Sigmoid colon (tissue), 6 donors: ENCODE measurements at regions not wholly inside any gene's neighbourhood (a gene's known extent, or its start where the extent isn't known, plus 50 kb on each side); places are given as distances from the start of the nearest gene placed in this dataset.

Experiments used
- DNase-seq: peaks from one replicate; pipeline ENCODE4 v3.0.0-alpha.2; 2019
- H3K27ac ChIP-seq, 4 donors: fragments of 200-600 bp; sonication (generic); one replicate each; pipeline ENCODE4 v1.5.1; 2016 to 2019; ENCODE audit warnings: mild to moderate bottlenecking in 1 of 4
- H3K27me3 ChIP-seq, 3 donors: fragments of 200-600 bp; sonication (generic); one replicate each; pipeline ENCODE4 v1.5.1; 2019; ENCODE audit warnings: mild to moderate bottlenecking in 1 of 3
- H3K36me3 ChIP-seq, 4 donors: fragments of 200-600 bp; sonication (generic); one replicate each; pipeline ENCODE4 v1.5.1; 2016 to 2019
- H3K4me1 ChIP-seq, 4 donors: fragments of 200-600 bp; sonication (generic); one replicate each; pipeline ENCODE4 v1.5.1; 2017 to 2019
- H3K4me3 ChIP-seq, 4 donors: fragments of 200-600 bp; sonication (generic); one replicate each; pipeline ENCODE4 v1.5.1; 2017 to 2019; ENCODE audit warnings: mild to moderate bottlenecking in 2 of 4, moderate library complexity in 1 of 4
- H3K9me3 ChIP-seq, 4 donors: fragments of 200-600 bp in 3 of 4; sonication (generic) in 3 of 4; one replicate each; pipeline versions ENCODE4 v1.5.1 to v1.6.1; 2013 to 2019
- CTCF ChIP-seq, 4 experiments: fragments of 450-650 bp in 3 of 4; fragments of 200-600 bp in 1 of 4; IDR thresholded peaks; one replicate each; pipeline ENCODE4 v1.5.1; 2016 to 2019; ENCODE audit warnings: antibody characterized with exemption in 4 of 4, mild to moderate bottlenecking in 3 of 4, moderate library complexity in 2 of 4
- EP300 ChIP-seq, 4 donors: sonication (generic); formaldehyde crosslinking; IDR thresholded peaks; one replicate each; pipeline ENCODE4 v1.6.1; 2017; ENCODE audit warnings: antibody characterized with exemption in 4 of 4
- POLR2A ChIP-seq, 2 donors: fragments of 450-650 bp; IDR thresholded peaks; one replicate each; pipeline ENCODE4 v1.6.1; 2016; ENCODE audit warnings: antibody characterized with exemption in 2 of 2, mild to moderate bottlenecking in 2 of 2, moderate library complexity in 2 of 2
- POLR2AphosphoS5 ChIP-seq, 4 donors: sonication (generic); formaldehyde crosslinking; IDR thresholded peaks; one replicate each; pipeline ENCODE4 v1.6.1; 2017; ENCODE audit warnings: antibody characterized with exemption in 4 of 4
- WGBS, 2 donors: extraction: QIAGEN DNeasy Blood & Tissue Kit; methylation state at CpG; one replicate each; pipeline ENCODE4 v1.1.7; 2013; 5-methylcytosine and 5-hydroxymethylcytosine counted together
- intact Hi-C: fragments of 100-400 bp; cut with DNase I; formaldehyde crosslinking; loops from one replicate; pipeline ENCODE4 v1.15.1; 2023
- donor health status: healthy with polysubstance abuse.
- donor health status: healthy.

- Histone ChIP-seq H3K27ac (peak overlapping the region in 1 of 4 donors; percentile 20), H3K9me3 (no peaks in the 10 kb centered on the region), H3K4me3 (no peak overlapping the region), H3K4me1 (peaks cover 0 to 7% (median 0%) of the 10 kb centered on the region in 4 donors), H3K27me3 (no peaks in the 10 kb centered on the region), H3K36me3 (no peaks in the 10 kb centered on the region)
- intact Hi-C loops, result no loop called here
- no peak for TF ChIP-seq POLR2A (IDR thresholded peaks at IDR 0.05)
- TF ChIP-seq POLR2AphosphoS5 (IDR thresholded peaks at IDR 0.05), result no peak
- TF ChIP-seq EP300 (IDR thresholded peaks at IDR 0.05), result no peak
- TF ChIP-seq CTCF (IDR thresholded peaks at IDR 0.05), result no peak
- DNase-seq, result no peak
Measured at GRCh38 chr3:86815880-86816279, 175.1 kb downstream of the VGLL3 start.

GRCh38 chr3:86814918-86815655 lies 175.9 kb downstream of the VGLL3 start:
- WGBS, 2 donors, result 50 to 61% methylated on average over 4 of the region's 4 CpGs
- TF ChIP-seq CTCF (IDR thresholded peaks at IDR 0.05), result no peak
- TF ChIP-seq POLR2A (IDR thresholded peaks at IDR 0.05), result no peak
- TF ChIP-seq EP300 (IDR thresholded peaks at IDR 0.05), result no peak
- TF ChIP-seq POLR2AphosphoS5 (IDR thresholded peaks at IDR 0.05), result no peak
- peak overlapping the region in 2 of 4 donors; percentile 11 to 20 for H3K27ac ChIP-seq
- H3K4me1 ChIP-seq, result peaks cover 0 to 7% (median 0%) of the 10 kb centered on the region in 4 donors
- intact Hi-C loops, result no loop called here
- no peak overlapping the region for H3K4me3 ChIP-seq
- H3K27me3 ChIP-seq, result no peaks in the 10 kb centered on the region
- H3K9me3 ChIP-seq, result no peaks in the 10 kb centered on the region
- H3K36me3 ChIP-seq, result no peaks in the 10 kb centered on the region
- no peak for DNase-seq

DNA sequence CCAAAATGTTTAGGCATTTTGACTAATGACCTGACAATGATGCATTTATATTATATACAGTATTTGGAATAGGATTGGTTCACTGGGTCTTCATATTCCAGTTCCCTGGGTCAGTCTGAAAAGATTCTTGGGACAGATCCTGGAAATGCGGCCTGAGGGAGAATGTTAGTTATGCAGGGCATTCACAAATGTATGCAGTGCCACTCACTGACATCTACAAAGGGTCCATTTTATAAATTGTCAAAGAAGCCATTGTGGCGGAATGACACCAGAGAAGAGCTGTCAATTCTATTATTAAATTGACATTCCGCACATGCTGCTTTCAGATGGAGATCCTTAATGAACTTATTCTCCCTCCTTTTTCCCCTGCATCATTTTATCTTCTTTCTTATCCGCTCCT lies 176.6 kb downstream of the VGLL3 start:
- Histone ChIP-seq H3K27me3 (no peaks in the 10 kb centered on the region), H3K36me3 (no peaks in the 10 kb centered on the region), H3K27ac (no peak overlapping the region), H3K9me3 (no peaks in the 10 kb centered on the region), H3K4me1 (peaks cover 0 to 7% (median 0%) of the 10 kb centered on the region in 4 donors), H3K4me3 (no peak overlapping the region)
- intact Hi-C loops, result no loop called here
- TF ChIP-seq CTCF (IDR thresholded peaks at IDR 0.05) (no peak), POLR2AphosphoS5 (IDR thresholded peaks at IDR 0.05) (peak in 1 of 4 donors; percentile 8)
- WGBS, 2 donors, result 91 to 93% methylated on average over 4 of the region's 4 CpGs
- DNase-seq, result no peak

DNA sequence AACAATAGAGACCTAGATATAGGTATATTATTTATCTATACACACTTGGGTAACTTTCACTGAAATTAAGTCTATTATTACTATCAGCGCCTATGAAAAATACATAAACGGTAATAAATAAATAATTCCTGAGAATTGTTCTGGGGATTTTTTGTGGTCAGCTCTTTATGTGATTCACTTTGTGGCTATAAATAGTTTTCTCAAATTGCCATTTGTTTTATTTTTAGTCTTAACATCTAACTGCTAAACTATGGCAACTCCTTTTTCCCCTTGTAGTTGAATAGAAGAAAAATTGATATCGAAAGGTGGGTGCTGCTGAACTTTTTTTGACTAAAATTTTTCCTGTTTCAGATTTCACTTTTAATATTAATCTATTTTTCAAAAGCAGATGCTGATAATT lies 189.0 kb downstream of the VGLL3 start:
- no peak for DNase-seq
- Histone ChIP-seq H3K4me3 (no peak overlapping the region), H3K9me3 (no peaks in the 10 kb centered on the region), H3K27me3 (no peaks in the 10 kb centered on the region), H3K4me1 (no peaks in the 10 kb centered on the region), H3K36me3 (no peaks in the 10 kb centered on the region), H3K27ac (no peak overlapping the region)
- TF ChIP-seq POLR2A (IDR thresholded peaks at IDR 0.05) (no peak), POLR2AphosphoS5 (IDR thresholded peaks at IDR 0.05) (no peak), CTCF (IDR thresholded peaks at IDR 0.05) (no peak), EP300 (IDR thresholded peaks at IDR 0.05) (no peak)
- 89 to 94% methylated on average over 3 of the region's 3 CpGs for WGBS, 2 donors
- intact Hi-C loops, result no loop called here

- 73 to 83% methylated on average over 1 of the region's 1 CpG for WGBS, 2 donors
- Histone ChIP-seq H3K4me3 (no peak overlapping the region), H3K36me3 (no peaks in the 10 kb centered on the region), H3K27me3 (no peaks in the 10 kb centered on the region), H3K9me3 (no peaks in the 10 kb centered on the region), H3K27ac (no peak overlapping the region), H3K4me1 (no peaks in the 10 kb centered on the region)
- no peak for DNase-seq
- TF ChIP-seq POLR2AphosphoS5 (IDR thresholded peaks at IDR 0.05) (no peak), CTCF (IDR thresholded peaks at IDR 0.05) (no peak), EP300 (IDR thresholded peaks at IDR 0.05) (no peak), POLR2A (IDR thresholded peaks at IDR 0.05) (no peak)
- intact Hi-C loops, result no loop called here
Measured at GRCh38 chr3:86801066-86801465, 189.9 kb downstream of the VGLL3 start.
